CD14-positive monocyte (primary cell): ENCODE measurements at regions not wholly inside any gene's neighbourhood (a gene's known extent, or its start where the extent isn't known, plus 50 kb on each side); places are given as distances from the start of the nearest gene placed in this dataset.

Source experiments
- DNase-seq, 3 donors: peaks; one replicate each; pipeline ENCODE4 v3.0.0-alpha.2; 2011 to 2022
- H2AFZ ChIP-seq: 2 replicates; pipeline ENCODE4 v1.6.0; 2012; ENCODE audit warnings: mild to moderate bottlenecking, low read depth, low read length, inconsistent platforms; ENCODE audit not compliant: insufficient read depth, poor library complexity, severe bottlenecking
- H3K27ac ChIP-seq, 2 donors: 1 replicate in 1 of 2; 2 replicates in 1 of 2; pipeline ENCODE4 v1.5.1; 2012 to 2013; ENCODE audit warnings: low read length in 2 of 2, control low read depth in 1 of 2, inconsistent platforms in 1 of 2, low read depth in 1 of 2, mild to moderate bottlenecking in 1 of 2
- H3K27me3 ChIP-seq, 2 donors: one replicate each; pipeline versions ENCODE4 v1.6.0 to v1.6.1; 2011 to 2013; ENCODE audit warnings: low read length in 2 of 2; ENCODE audit not compliant: control insufficient read depth in 2 of 2, insufficient read depth in 2 of 2
- H3K36me3 ChIP-seq, 2 donors: replicated peaks in 1 of 2; 1 replicate in 1 of 2; 2 replicates in 1 of 2; pipeline versions ENCODE4 v1.5.1 to v1.6.1; 2012 to 2013; ENCODE audit warnings: low read length in 2 of 2, control low read depth in 1 of 2, inconsistent platforms in 1 of 2, mild to moderate bottlenecking in 1 of 2; ENCODE audit not compliant: insufficient read depth in 2 of 2, control insufficient read depth in 1 of 2
- H3K4me1 ChIP-seq, 2 donors: 1 replicate in 1 of 2; 2 replicates in 1 of 2; pipeline versions ENCODE4 v1.5.1 to v1.6.1; 2012 to 2013; ENCODE audit warnings: low read length in 2 of 2, control low read depth in 1 of 2, inconsistent platforms in 1 of 2, mild to moderate bottlenecking in 1 of 2, moderate library complexity in 1 of 2; ENCODE audit not compliant: insufficient read depth in 2 of 2, control insufficient read depth in 1 of 2
- H3K4me2 ChIP-seq: replicated peaks from 2 replicates; pipeline ENCODE3; 2012; ENCODE audit warnings: low read length, moderate library complexity, mild to moderate bottlenecking; ENCODE audit not compliant: poor library complexity, severe bottlenecking; ENCODE audit errors: extremely low read depth
- H3K4me3 ChIP-seq, 3 experiments: fragments of 200-600 bp in 1 of 3; sonication (generic) in 1 of 3; replicated peaks in 1 of 3; 1 replicate in 2 of 3; 2 replicates in 1 of 3; pipeline ENCODE4 v1.5.1; 2011 to 2013; ENCODE audit warnings: low read length in 3 of 3, mild to moderate bottlenecking in 3 of 3, control low read depth in 2 of 3, low read depth in 2 of 3, inconsistent platforms in 1 of 3, moderate library complexity in 1 of 3
- H3K79me2 ChIP-seq: 2 replicates; pipeline ENCODE4 v1.6.0; 2012; ENCODE audit warnings: mild to moderate bottlenecking, control low read depth, inconsistent platforms, low read length, moderate library complexity; ENCODE audit not compliant: insufficient read depth
- H3K9ac ChIP-seq: 2 replicates; pipeline ENCODE4 v1.6.0; 2017; ENCODE audit warnings: low read length, mild to moderate bottlenecking; ENCODE audit not compliant: insufficient read depth, poor library complexity, severe bottlenecking
- H3K9me3 ChIP-seq, 2 donors: replicated peaks in 1 of 2; 1 replicate in 1 of 2; 2 replicates in 1 of 2; pipeline versions ENCODE4 v1.5.1 to v1.6.1; 2012 to 2013; ENCODE audit warnings: low read length in 2 of 2, control low read depth in 1 of 2; ENCODE audit not compliant: control insufficient read depth in 1 of 2, insufficient read depth in 1 of 2
- H4K20me1 ChIP-seq: 2 replicates; pipeline ENCODE4 v1.6.0; 2012; ENCODE audit warnings: mild to moderate bottlenecking, low read length, control low read depth, moderate library complexity; ENCODE audit not compliant: insufficient read depth
- H3K27ac Mint-ChIP-seq, 7 donors: one replicate each; pipeline ENCODE4 v1.8.0; 2020; ENCODE audit warnings: mild to moderate bottlenecking in 7 of 7, mixed read lengths in 7 of 7, moderate library complexity in 6 of 7, inconsistent platforms in 2 of 7
- H3K27me3 Mint-ChIP-seq, 3 donors: one replicate each; pipeline ENCODE4 v1.8.0; 2021 to 2022; ENCODE audit warnings: low read depth in 3 of 3, mild to moderate bottlenecking in 3 of 3, mixed read lengths in 3 of 3, moderate library complexity in 3 of 3, inconsistent platforms in 1 of 3
- H3K36me3 Mint-ChIP-seq, 2 donors: one replicate each; pipeline ENCODE4 v1.8.0; 2020; ENCODE audit warnings: mixed read lengths in 2 of 2, inconsistent platforms in 1 of 2, mild to moderate bottlenecking in 1 of 2
- H3K4me1 Mint-ChIP-seq: one replicate; pipeline ENCODE4 v1.8.0; 2020; ENCODE audit warnings: mild to moderate bottlenecking, mixed read lengths
- H3K4me3 Mint-ChIP-seq, 2 donors: one replicate each; pipeline ENCODE4 v1.8.0; 2020; ENCODE audit warnings: mild to moderate bottlenecking in 2 of 2, mixed read lengths in 2 of 2, moderate library complexity in 1 of 2
- H3K9me3 Mint-ChIP-seq, 7 donors: one replicate each; pipeline ENCODE4 v1.8.0; 2020 to 2022; ENCODE audit warnings: mixed read lengths in 7 of 7, mild to moderate bottlenecking in 6 of 7, moderate library complexity in 6 of 7, inconsistent platforms in 2 of 7
- CTCF ChIP-seq: fragments of 200-600 bp; IDR thresholded peaks from one replicate; pipeline ENCODE4 v1.8.0; 2022; ENCODE audit warnings: antibody characterized with exemption, mild to moderate bottlenecking
- WGBS: methylation state at CpG from one replicate; pipeline ENCODE4 v1.1.5; 2013; ENCODE audit warnings: missing lambda C conversion rate; ENCODE audit not compliant: insufficient coverage; 5-methylcytosine and 5-hydroxymethylcytosine counted together
- intact Hi-C, 2 donors: fragments of 100-400 bp; cut with micrococcal nuclease; formaldehyde crosslinking; loops; one replicate each; pipeline versions ENCODE4 v1.15.0 to v1.15.1; 2023

GRCh38 chr4:27684610-27685011, 824.0 kb downstream of the STIM2 start:
- Histone ChIP-seq H4K20me1 (no peaks in the 10 kb centered on the region), H3K36me3 (no peaks in the 10 kb centered on the region), H3K4me3 (no peak overlapping the region), H3K27ac (no peak overlapping the region), H3K79me2 (no peaks in the 10 kb centered on the region), H3K9me3 (no peaks in the 10 kb centered on the region), H3K4me2 (no peak overlapping the region), H3K9ac (no peak overlapping the region), H2AFZ (no peak overlapping the region), H3K27me3 (no peaks in the 10 kb centered on the region), H3K4me1 (no peaks in the 10 kb centered on the region)
- Mint-ChIP-seq H3K27ac (no peak overlapping the region), H3K4me1 (no peaks in the 10 kb centered on the region), H3K27me3 (peaks cover 0 to 2% (median 1%) of the 10 kb centered on the region in 3 donors), H3K4me3 (no peak overlapping the region), H3K9me3 (no peaks in the 10 kb centered on the region), H3K36me3 (no peaks in the 10 kb centered on the region)
- 49% methylated on average over 6 of the region's 8 CpGs for WGBS
- intact Hi-C loops: no loop called here
- DNase-seq: no peak
- no peak for TF ChIP-seq CTCF

GRCh38 chr4:27685091-27685490, 824.5 kb downstream of the STIM2 start:
- peaks cover 0 to 2% (median 1%) of the 10 kb centered on the region in 3 donors for H3K27me3 Mint-ChIP-seq
- H3K9me3 Mint-ChIP-seq: no peaks in the 10 kb centered on the region
- no peaks in the 10 kb centered on the region for H3K79me2 ChIP-seq
- intact Hi-C loops: no loop called here
- WGBS: no CpG with 5 or more reads among the region's 1 CpG
- no peak overlapping the region for H3K4me3 Mint-ChIP-seq
- H2AFZ ChIP-seq: no peak overlapping the region
- H3K4me2 ChIP-seq: no peak overlapping the region
- H3K4me1 ChIP-seq: no peaks in the 10 kb centered on the region
- no peaks in the 10 kb centered on the region for H3K27me3 ChIP-seq
- no peaks in the 10 kb centered on the region for H3K36me3 Mint-ChIP-seq
- H3K4me1 Mint-ChIP-seq: no peaks in the 10 kb centered on the region
- H3K27ac ChIP-seq: no peak overlapping the region
- no peaks in the 10 kb centered on the region for H3K9me3 ChIP-seq
- H3K27ac Mint-ChIP-seq: no peak overlapping the region
- no peak overlapping the region for H3K4me3 ChIP-seq
- no peaks in the 10 kb centered on the region for H4K20me1 ChIP-seq
- H3K36me3 ChIP-seq: no peaks in the 10 kb centered on the region
- TF ChIP-seq CTCF: no peak
- no peak overlapping the region for H3K9ac ChIP-seq
- DNase-seq: no peak
